SK-N-SH (cell line): ENCODE measurements at regions not wholly inside any gene's neighbourhood (a gene's known extent, or its start where the extent isn't known, plus 50 kb on each side); places are given as distances from the start of the nearest gene placed in this dataset.

Experiments used
- EZH2phosphoT487 ChIP-seq: fragments of 200-600 bp; sonication (generic); IDR thresholded peaks from 2 replicates; pipeline ENCODE4 v1.6.1; 2017; ENCODE audit warnings: low read depth, mixed run types, mild to moderate bottlenecking, antibody characterized with exemption, moderate library complexity, borderline replicate concordance
- GATA2 ChIP-seq: sonication (generic); formaldehyde crosslinking; IDR thresholded peaks from 2 replicates; pipeline ENCODE4 v1.5.0; 2020; ENCODE audit warnings: mild to moderate bottlenecking, missing genetic modification reagents
- MAX ChIP-seq: IDR thresholded peaks from 2 replicates; pipeline ENCODE4 v1.4.0; 2012; ENCODE audit warnings: low read depth
- MXI1 ChIP-seq: IDR thresholded peaks from 2 replicates; pipeline ENCODE4 v1.6.1; 2012; ENCODE audit warnings: mild to moderate bottlenecking, low read depth, low read length, improper control_type of control experiment
- POLR2AphosphoS5 ChIP-seq: IDR thresholded peaks from 2 replicates; pipeline ENCODE4 v1.6.1; 2012; ENCODE audit warnings: low read depth, low read length
- RXRA ChIP-seq: IDR thresholded peaks from 2 replicates; pipeline ENCODE4 v1.4.0; 2012; ENCODE audit warnings: low read depth, mild to moderate bottlenecking, borderline replicate concordance
- SIN3A ChIP-seq: IDR thresholded peaks from 2 replicates; pipeline ENCODE4 v1.6.1; 2012; ENCODE audit warnings: low read depth, mild to moderate bottlenecking, low read length, moderate library complexity, borderline replicate concordance
- YY1 ChIP-seq: IDR thresholded peaks from 2 replicates; pipeline ENCODE4 v1.4.0; 2012; ENCODE audit warnings: low read depth, mild to moderate bottlenecking

GRCh38 chr1:208525417-208525816 lies 281.2 kb upstream of the PLXNA2 start:
- TF ChIP-seq MAX (no peak), POLR2AphosphoS5 (no peak), YY1 (no peak), MXI1 (no peak), RXRA (no peak), GATA2 (CRISPR knock-in tag) (no peak), SIN3A (no peak), EZH2phosphoT487 (no peak)
